ENCODE measurements at regions not wholly inside any gene's neighbourhood (a gene's known extent, or its start where the extent isn't known, plus 50 kb on each side); places are given as distances from the start of the nearest gene placed in this dataset.

- Histone ChIP-seq H3K27ac (ENCODE audit: low read depth, low read length) (no peak overlapping the region), H3K4ac (replicated peaks; ENCODE audit: insufficient read length, low read depth, low read length) (no peak overlapping the region), H3K4me1 (replicated peaks in 1 of 4; ENCODE audit: control insufficient read depth in 3 of 4, insufficient read depth in 4 of 4, low read length in 3 of 4) (no peaks in the 10 kb centered on the region; a peak in 1 of 7 replicates), H4K20me1 (replicated peaks in 1 of 2; ENCODE audit: control insufficient read depth in 1 of 2, insufficient read depth in 2 of 2, low read length in 2 of 2) (no peaks in the 10 kb centered on the region), H3K9ac (replicated peaks in 1 of 4; ENCODE audit: extremely low read depth in 1 of 4, low read depth in 3 of 4, low read length in 3 of 4) (no peak overlapping the region), H3K23me2 (ENCODE audit: low read depth, low read length) (no peaks in the 10 kb centered on the region), H3K4me3 (ENCODE audit: extremely low read depth in 1 of 4, insufficient read depth in 2 of 4, low read depth in 3 of 4, low read length in 4 of 4) (no peak overlapping the region), H3K79me2 (ENCODE audit: control insufficient read depth in 1 of 2, insufficient read depth in 2 of 2, low read length in 2 of 2) (no peaks in the 10 kb centered on the region), H3K14ac (ENCODE audit: insufficient read length) (no peak overlapping the region), H3K4me2 (ENCODE audit: insufficient read depth in 1 of 2, low read depth in 2 of 2, low read length in 2 of 2) (no peak overlapping the region), H3K27me3 (replicated peaks in 1 of 4; ENCODE audit: control insufficient read depth in 3 of 4, extremely low read depth in 1 of 4, insufficient read depth in 3 of 4, low read length in 3 of 4) (no peaks in the 10 kb centered on the region), H3K79me1 (ENCODE audit: low read depth, low read length) (no peaks in the 10 kb centered on the region), H2BK15ac (ENCODE audit: low read length) (no peak overlapping the region), H3K36me3 (ENCODE audit: control insufficient read depth in 2 of 4, insufficient read depth in 4 of 4, low read length in 3 of 4) (peaks cover 0 to 8% (median 0%) of the 10 kb centered on the region in 4 experiments; a peak in 3 of 8 replicates), H2BK20ac (ENCODE audit: low read length) (no peak overlapping the region), H3K56ac (replicated peaks; ENCODE audit: insufficient read length, low read depth, low read length) (no peak overlapping the region), H3K9me3 (ENCODE audit: insufficient read depth in 2 of 2, low read depth in 1 of 2, low read length in 1 of 2) (peaks cover 12 to 18% of the 10 kb centered on the region in 2 experiments), H4K91ac (replicated peaks; ENCODE audit: insufficient read length, low read length) (no peak overlapping the region), H2BK120ac (replicated peaks; ENCODE audit: low read depth, low read length) (no peak overlapping the region), H2BK12ac (ENCODE audit: low read depth, low read length) (no peak overlapping the region), H2AFZ (ENCODE audit: low read length) (no peak overlapping the region), H4K5ac (ENCODE audit: insufficient read length, low read depth, low read length) (no peak overlapping the region), H3K18ac (ENCODE audit: extremely low read depth, low read length) (no peak overlapping the region), H4K8ac (ENCODE audit: extremely low read depth, insufficient read depth, low read length) (no peak overlapping the region), H2AK5ac (ENCODE audit: low read depth, low read length) (no peak overlapping the region), H3K23ac (ENCODE audit: insufficient read length) (no peak overlapping the region), H2BK5ac (ENCODE audit: low read depth, low read length) (no peak overlapping the region)
- DNase-seq (ENCODE audit: low read depth in 1 of 2, low spot score in 2 of 2) (no peak), FAIRE-seq (no peak)
- TF ChIP-seq RAD21 (IDR thresholded peaks at IDR 0.05 in 1 of 2, conservative IDR thresholded peaks at IDR 0.05 in 1 of 2; ENCODE audit: low read depth in 2 of 2, low read length in 2 of 2) (0 out of 4 replicates have a peak, but pooled peaks of 1 of the 2 experiments have one; percentile 11), POLR2A (IDR thresholded peaks at IDR 0.05; ENCODE audit: control extremely low read depth in 1 of 2, low read depth in 2 of 2, low read length in 2 of 2) (no peak)
- ChIA-PET POLR2A (ENCODE audit: partially characterized antibody) (no interaction called here), CTCF (ENCODE audit: partially characterized antibody) (no interaction called here)
- 91% methylated on average over 2 of the region's 2 CpGs; no CpG with 5 or more reads in 1 of the 2 experiments for WGBS, 2 experiments (ENCODE audit: extremely low coverage in 1 of 2, insufficient coverage in 1 of 2, insufficient read length in 1 of 2, insufficient replicate concordance in 2 of 2, low coverage in 1 of 2, low lambda C conversion rate in 2 of 2, missing lambda C conversion rate in 1 of 2)
Observed at GRCh38 chr20:40090236-40090635, 598.8 kb downstream of the MAFB start.
